SK-MEL-5 (cell line): ENCODE measurements at regions not wholly inside any gene's neighbourhood (a gene's known extent, or its start where the extent isn't known, plus 50 kb on each side); places are given as distances from the start of the nearest gene placed in this dataset.
"Not testable (repeated sequence)": the region's sequence is repeated elsewhere in the genome, so short reads cannot be mapped to it uniquely, and the experiment has no call there.

Experiments used
- DNase-seq: peaks from one replicate; pipeline ENCODE4 v3.0.0-alpha.2; 2016; ENCODE audit warnings: low read depth, low spot score
- in situ Hi-C: cut with HindIII; loops from 2 replicates; pipeline ENCODE4 v1.10.0; 2016; ENCODE audit warnings: low sequenced_read_pairs, high pct_unique_total_duplicates, low pct_unique_long_range_greater_than_20kb

DNA sequence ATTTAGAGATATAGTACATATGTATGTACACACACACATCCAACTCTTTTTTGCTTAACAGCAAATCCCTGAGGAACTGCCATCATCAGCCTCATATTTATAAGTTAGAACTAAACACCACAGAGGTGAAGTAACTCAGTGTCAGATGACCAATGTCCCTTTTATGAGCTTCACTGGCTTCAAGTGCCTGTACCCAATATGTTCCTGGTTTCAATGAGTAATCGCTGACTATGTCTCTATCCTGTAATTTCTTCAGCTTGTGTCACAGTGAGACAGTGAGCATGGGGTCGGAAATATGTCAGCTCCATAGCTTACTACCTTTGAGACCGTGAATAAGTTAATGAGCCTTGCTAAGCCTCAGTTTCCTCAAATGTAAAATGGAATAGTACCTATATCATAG lies 136.2 kb upstream of the RASGEF1B start:
- DNase-seq, result no peak

DNA sequence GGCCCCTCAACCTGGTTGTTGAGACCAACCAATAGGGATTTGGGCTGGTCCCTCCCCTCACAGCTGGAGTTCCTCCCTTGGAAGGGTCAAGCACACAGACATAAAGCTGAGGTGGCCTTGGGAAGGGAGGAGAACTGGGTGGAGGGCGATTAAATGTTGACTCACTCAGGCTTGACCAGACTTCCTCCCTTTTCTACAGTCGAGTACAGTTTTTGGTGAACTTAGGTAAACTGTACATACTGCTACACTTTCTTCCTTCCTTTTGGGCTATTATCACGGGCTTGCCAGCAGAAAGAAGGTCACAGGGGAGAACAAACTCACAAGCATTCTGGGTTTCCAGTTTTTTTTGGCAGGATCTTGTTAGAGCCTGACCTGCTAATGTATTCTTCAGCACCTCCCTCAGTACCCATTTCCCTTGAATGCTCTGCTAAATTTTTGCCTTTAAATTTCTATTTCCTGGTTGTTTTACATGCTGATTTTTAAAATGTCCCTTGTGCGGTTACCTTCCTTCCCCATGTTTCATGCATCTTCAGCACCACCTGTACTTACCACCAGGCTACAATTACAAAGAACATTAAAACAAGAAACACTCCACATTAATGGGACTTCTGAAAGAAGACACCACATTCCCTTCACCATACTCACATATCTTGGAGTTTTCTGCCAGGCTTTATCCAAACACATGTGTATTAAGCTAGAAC lies 135.2 kb upstream of the RASGEF1B start:
- no peak for DNase-seq
- in situ Hi-C loops, result no loop called here

More for the DNA sequence above, 136.2 kb upstream of the RASGEF1B start:
- in situ Hi-C loops, result no loop called here

DNA sequence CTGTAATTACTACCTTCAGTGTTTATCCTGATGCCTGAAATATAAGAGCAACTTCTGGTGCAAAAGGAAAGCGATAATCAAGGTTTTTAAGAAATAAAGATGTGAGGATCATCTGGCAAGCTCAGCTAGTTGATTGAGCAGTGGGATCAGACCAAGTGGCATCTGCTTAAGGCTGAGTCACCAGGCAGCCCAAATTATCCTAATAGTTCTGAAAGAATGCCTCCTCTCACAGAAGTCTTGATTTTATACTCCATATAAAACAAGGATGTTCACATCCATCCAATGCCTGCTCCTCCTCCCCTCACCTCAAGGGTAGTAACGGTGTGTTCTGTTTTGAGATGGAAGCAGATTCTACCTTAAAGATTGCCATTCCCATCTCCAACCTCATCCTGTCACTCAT lies 134.5 kb upstream of the RASGEF1B start:
- in situ Hi-C loops, result no loop called here
- no peak for DNase-seq

DNA sequence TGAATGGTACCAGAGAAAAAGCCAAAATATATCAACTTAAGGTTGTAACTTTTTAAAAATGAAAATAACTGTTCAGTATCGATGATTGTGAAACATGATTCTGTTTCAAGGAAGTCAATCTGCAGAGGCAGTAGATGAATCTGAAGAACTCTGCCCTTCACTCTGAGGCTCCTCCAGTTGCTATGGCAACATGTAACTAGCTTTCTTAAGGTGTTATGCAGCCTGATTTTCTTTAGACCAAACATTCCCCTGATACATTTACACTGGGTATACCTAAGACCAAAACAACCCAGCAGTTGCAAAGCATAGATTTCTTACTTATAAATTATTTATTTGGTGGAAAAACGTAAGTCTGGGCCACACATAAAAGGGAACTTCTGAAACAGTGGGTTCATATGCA lies 133.6 kb upstream of the RASGEF1B start:
- in situ Hi-C loops, result no loop called here
- DNase-seq, result no peak

DNA sequence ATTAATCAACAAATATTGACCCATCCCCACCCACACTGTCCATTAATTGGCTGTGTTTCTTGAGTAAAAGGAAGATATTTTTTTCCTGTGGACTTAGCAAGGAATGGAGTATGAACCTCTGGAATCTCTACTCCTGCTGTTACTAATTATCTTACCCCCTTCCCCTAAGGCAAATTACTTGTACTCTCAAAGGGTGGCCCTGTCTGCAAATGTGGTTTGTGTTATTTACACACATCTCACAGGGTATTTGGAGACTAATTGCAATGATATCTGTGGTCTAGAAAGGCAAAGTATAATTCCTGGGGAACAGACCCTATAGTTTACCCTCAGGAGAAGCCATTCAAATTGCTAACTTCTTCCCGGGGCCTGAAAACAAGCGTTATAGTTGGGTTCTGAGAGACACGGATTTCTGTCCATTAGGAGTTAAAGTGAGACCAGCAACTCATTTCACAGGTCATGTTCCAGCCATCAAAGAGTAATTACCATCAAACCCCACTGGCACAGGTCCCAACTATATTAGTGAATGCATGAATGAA lies 133.0 kb upstream of the RASGEF1B start:
- in situ Hi-C loops, result no loop called here
- DNase-seq, result no peak

DNA sequence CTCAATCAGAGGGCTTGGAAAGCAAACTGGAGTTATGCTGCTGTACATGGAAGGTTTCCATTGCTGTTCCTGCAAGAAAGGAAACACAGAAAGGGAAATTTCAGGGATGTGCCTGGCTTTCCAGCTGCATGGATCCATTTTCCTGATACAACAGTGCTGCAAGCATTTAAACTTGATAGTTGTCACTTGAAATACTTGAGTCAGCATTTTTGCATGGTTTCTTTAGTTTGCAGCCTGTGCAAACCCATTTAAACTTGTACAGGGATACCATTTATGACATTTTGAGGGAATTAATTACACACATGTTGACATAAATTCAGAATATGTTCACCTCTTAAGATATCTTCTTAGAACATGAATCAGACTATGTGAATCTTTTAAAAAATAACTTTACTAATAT lies 131.1 kb upstream of the RASGEF1B start:
- DNase-seq, result no peak
- in situ Hi-C loops, result no loop called here

DNA sequence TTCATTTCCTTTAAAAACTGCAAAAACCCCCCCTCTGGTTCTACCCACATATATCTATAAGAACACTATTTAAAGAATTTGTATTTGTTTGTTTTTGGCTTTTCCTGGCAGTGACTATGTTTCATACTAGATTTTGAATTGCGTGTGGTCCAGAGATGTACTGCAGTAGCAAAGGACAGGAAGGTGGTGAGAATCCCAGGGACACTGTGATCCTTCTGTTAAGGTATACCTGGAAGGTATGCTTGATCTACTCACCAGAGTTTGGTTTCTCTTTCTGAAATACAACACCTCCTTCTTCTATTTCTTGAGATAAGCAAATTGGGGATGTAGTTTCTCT lies 129.6 kb upstream of the RASGEF1B start:
- in situ Hi-C loops, result no loop called here
- DNase-seq, result no peak

DNA sequence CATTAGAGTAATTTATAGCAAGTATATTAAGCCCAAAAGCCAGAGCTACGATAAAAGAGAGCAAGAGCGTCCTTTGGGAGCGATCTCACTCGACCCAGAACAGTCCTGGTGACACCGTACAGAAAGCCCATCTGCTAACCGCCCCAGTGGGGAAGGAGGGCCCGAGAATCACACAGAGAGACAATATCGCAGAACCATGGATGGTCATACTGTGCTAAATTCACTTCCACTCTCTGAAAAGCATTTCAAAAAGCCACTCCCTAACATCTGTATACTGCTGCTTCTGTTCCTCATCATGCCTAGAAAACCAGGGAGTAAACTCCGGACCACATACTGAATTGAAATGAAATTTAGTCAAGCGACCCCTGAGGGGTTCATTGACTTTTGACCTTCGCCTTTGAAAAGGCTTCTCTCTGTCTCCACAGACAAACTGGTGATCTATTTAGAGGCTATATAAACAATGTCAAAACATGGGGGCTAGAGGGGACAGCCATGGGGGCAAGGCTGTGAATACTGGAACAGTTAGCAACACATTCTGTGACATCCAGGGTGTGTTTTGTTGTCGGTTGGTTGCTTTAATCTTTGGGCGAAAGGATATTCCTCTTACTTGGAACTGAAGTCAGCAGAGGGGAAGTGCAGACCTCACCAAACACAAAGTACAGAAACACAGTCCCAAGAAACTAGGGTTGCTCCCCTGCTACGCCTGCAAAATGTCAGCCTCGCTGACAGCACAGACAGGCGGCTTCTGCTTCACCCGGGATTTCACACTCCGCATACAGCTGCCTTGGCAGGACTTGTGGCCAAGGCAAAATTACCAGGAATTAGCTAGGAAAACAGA lies 129.0 kb upstream of the RASGEF1B start:
- DNase-seq, result no peak
- in situ Hi-C loops, result no loop called here

DNA sequence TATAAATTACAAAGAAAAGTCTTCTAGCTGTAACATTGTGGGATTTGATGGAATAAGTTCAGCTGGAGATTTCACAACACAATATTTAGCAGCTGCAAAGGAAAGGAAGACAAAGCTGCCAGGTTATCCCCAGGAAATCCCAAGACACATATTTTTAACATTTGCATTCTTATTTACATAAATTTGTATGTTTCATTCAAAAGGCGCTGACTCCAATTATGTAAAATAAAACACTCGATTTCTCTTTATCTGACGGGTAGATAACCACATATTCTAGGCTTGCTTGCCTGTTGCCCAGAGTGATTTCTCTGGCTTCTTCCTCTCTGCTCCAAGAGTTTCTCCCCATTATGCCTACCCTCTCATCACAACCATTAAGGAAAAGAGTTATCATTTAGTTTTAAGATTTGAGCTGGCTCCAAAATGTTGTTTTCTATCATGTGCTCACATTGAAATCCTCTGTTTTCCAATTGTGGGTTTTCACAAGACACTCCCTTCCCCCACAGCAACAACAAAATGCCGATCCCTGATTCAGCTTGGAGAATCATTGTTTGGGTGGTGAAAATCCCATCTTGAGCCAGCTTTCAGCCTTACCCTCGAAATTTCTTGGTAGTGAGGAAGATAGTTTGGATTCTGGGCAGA lies 128.2 kb upstream of the RASGEF1B start:
- DNase-seq, result no peak
- in situ Hi-C loops, result no loop called here

DNA sequence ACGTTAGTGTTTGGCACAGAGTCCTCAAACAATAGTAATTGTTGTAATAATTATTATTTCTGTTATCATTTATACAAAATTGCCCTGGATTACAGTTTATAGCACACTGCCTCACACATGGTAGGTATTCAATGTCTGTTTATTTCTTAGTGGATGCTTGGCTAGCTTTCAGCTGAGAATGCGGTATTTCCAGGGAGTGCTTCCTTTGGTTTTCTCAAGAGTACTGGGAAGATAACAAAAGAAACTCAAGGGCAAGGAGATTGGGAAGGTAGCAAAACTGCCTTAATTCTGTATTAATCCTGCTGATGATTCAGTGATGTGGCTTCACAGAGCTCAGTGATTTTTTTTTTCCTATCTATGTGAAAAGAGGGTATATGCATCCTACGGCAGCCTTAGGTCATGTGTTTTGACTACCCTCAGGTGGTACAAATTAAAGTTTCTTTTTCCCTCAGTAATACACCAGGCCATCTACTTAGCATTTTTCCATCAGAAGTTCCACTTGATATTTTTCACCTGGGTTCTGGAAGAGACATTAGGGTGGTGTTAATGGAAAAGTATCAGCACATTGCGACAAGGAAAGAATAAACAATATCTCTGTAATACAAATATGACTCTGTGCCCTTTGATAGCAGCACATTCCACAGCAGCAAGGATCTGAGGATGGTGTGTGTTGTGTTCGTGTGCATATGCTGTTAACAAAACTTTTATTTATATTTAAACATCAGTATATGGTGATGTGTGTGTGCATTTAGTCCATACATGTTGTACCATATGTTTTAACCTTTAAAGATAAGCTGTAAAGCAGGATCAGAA lies 124.3 kb upstream of the RASGEF1B start:
- in situ Hi-C loops, result no loop called here
- no peak for DNase-seq

DNA sequence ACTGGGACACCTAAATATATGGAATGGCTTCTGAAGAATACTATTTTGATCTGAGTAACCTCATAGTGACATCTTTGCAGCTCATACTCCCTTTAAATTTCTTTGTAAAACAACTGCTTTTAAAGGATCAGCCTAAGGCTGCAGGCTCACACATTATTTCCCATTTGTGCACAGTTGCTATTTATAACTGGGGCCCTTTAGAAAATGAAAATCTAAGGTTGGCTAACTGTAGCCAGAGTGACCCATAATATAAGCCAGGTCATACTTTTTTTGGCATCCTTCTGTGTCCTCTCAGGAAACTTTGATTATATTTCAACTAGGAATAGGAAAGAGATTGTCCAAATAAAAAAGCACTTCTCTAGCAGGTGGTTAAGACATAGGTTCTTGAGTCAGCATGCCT lies 123.6 kb upstream of the RASGEF1B start:
- DNase-seq, result no peak
- in situ Hi-C loops, result no loop called here

DNA sequence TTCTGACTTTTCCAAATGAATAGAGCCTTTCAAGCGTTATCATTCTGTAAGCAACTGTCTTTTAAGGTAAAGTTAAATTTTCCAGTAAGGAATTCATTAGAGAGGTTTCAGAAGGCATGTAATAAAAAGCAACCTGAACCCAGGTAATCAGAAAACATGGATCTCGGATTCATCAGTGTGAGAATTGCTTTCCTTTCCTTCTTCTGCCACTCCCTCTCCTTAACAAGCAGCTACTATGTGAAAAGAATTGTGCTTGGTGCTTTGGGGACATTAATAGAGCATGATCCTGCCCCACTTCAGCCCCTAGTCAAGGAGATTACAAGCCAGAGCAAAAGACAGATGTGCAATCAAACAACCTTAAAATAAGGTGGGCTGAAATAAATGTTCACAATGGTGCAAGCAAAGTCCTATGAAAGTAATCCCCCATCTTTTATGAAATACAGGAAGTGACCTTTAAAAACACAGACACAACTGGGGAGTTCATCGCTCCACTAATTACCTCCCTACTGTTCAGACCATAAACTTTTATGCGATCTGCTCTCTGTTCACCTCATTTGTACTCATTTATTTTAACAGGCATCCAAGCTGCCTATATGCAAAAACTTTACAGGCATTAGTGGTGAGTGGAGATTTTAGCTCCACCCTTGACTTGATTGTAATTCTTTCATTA lies 122.9 kb upstream of the RASGEF1B start:
- no peak for DNase-seq
- in situ Hi-C loops, result no loop called here

DNA sequence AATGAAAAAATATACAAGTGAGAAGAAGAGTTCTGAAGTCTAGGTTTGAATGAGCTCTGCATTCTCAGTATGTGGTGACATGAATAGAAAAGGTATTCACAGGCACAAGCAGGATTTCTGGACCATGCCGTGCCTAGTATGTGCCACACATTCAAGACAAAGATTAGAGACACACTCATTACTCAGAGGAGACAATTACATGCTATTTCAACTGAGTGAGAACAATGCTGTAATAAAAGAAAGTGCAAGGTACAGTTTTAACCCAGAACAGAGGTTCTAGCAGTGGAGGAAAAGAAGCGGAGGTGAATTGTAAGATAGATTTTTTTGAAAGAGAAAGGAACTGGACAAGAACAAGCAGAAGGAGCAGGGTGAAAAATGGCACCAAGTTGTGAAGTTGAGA lies 121.0 kb upstream of the RASGEF1B start:
- no peak for DNase-seq
- in situ Hi-C loops, result no loop called here

DNA sequence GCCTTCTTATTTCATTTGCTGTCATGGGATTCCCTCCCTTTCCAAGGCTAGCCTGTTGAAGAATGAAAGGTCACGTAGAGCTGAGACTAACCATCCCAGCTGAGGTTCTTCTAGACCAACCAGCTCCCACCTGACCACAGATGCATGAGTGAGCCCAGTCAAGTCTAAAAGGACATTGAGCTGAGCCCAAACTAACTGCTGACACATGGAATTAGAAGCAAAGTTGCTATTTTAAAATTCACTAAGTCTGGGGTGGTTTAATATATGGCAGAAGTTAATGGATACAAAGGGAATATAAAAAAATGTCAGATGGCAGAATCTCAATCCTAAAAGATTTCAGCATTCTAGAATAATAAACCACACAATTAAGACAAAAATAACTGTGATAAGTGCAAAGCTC lies 118.9 kb upstream of the RASGEF1B start:
- no peak for DNase-seq
- in situ Hi-C loops, result no loop called here

DNA sequence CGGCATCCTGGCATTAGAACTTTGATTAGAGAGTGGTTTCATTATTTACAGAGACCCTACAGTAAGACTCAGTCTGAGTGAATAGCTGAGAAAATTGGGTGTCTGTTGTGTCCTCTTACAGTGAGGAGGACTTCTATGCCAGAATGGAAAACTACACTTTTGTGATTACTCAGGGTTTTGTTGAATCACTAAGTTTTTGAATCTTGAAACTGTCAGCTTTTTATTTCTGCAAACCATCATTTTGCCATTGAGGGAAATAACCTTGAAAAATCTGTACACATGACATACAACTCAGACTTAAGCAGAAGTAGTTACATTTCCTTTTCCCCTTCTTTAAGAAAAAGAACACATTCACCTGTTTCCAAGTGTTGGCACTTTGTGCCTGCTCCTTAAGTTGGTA lies 117.6 kb upstream of the RASGEF1B start:
- in situ Hi-C loops, result no loop called here
- DNase-seq, result no peak

DNA sequence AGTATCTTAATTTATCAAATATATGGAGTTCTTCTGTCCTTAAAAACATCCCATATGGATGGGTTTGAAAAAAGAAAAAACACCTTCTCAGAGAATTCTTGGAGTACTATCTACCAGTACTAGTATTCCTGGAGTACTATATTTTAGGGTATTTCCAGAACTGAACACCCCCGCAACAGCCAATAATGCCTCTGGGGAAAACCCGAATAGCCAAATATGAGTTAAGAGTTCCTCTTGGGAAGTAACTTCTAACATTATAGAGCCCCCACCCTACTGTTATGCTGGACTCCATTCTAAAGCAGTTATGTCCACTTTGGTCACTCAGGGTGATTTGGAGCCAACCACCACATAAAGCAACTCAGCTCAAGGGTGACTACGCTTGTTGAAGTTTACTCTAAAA lies 115.0 kb upstream of the RASGEF1B start:
- DNase-seq, result no peak
- in situ Hi-C loops, result no loop called here

DNA sequence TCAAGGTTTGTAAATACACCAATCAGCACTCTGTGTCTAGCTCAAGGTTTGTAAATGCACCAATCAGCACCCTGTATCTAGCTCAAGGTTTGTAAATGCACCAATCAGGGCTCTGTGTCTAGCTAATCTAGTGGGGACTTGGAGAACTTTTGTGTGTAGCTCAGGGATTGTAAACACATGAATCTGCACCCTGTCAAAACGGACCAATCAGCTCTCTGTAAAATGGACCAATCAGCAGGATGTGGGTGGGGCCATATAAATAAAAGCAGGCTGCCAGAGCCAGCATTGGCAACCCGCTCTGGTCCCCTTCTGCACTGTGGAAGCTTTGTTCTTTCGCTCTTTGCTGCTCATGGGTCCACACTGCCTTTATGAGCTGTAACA lies 109.3 kb upstream of the RASGEF1B start:
- DNase-seq, in situ Hi-C loops: not testable (repeated sequence)
